WTC11 (cell line): ENCODE measurements at regions not wholly inside any gene's neighbourhood (a gene's known extent, or its start where the extent isn't known, plus 50 kb on each side); places are given as distances from the start of the nearest gene placed in this dataset.
"Not testable (repeated sequence)": the region's sequence is repeated elsewhere in the genome, so short reads cannot be mapped to it uniquely, and the experiment has no call there.

ENCODE experiments used
- ATAC-seq: fragments of 200-7000 bp; cut with Tn5 transposase; 2 replicates; pipeline ENCODE4 v1.10.0; 2021; ENCODE audit warnings: mild to moderate bottlenecking, moderate library complexity
- CTCF ChIA-PET: fragments of 300-600 bp; sonication (Branson Sonifier 250); formaldehyde crosslinking; loops from one replicate; lab custom pipeline; 2021; ENCODE audit warnings: antibody characterized with exemption; lab: Charles Lee
- POLR2A ChIA-PET: fragments of 350-600 bp; sonication (Branson Sonifier 250); formaldehyde crosslinking; loops from one replicate; lab custom pipeline; 2021; ENCODE audit warnings: antibody characterized with exemption; lab: Charles Lee
- DNase-seq: peaks from one replicate; pipeline ENCODE4 v3.0.0; 2021; ENCODE audit warnings: low spot score
- H3K27ac Mint-ChIP-seq: 2 replicates; pipeline ENCODE4 v1.8.0; 2021; ENCODE audit warnings: mixed read lengths
- H3K27me3 Mint-ChIP-seq: 2 replicates; pipeline ENCODE4 v1.8.0; 2021; ENCODE audit warnings: low read depth, mild to moderate bottlenecking, moderate library complexity, mixed read lengths
- H3K36me3 Mint-ChIP-seq: 2 replicates; pipeline ENCODE4 v1.8.0; 2021; ENCODE audit warnings: mixed read lengths
- H3K4me1 Mint-ChIP-seq: 2 replicates; pipeline ENCODE4 v1.8.0; 2022; ENCODE audit warnings: mixed read lengths
- H3K4me3 Mint-ChIP-seq: 2 replicates; pipeline ENCODE4 v1.8.0; 2021; ENCODE audit warnings: mild to moderate bottlenecking, moderate library complexity, mixed read lengths
- H3K9me3 Mint-ChIP-seq: 2 replicates; pipeline ENCODE4 v1.8.0; 2021; ENCODE audit warnings: mixed read lengths
- CBFB ChIP-seq: sonication (generic); formaldehyde crosslinking; IDR thresholded peaks from 2 replicates; pipeline ENCODE4 v1.8.1; 2022; ENCODE audit warnings: mild to moderate bottlenecking, low read depth, missing genetic modification reagents
- E2F4 ChIP-seq: sonication (generic); formaldehyde crosslinking; IDR thresholded peaks from 2 replicates; pipeline ENCODE4 v1.8.1; 2022; ENCODE audit warnings: low read depth, mild to moderate bottlenecking, moderate library complexity, missing genetic modification reagents, borderline replicate concordance
- HMGA2 ChIP-seq: fragments of 250-450 bp; sonication (Bioruptor Pico); IDR thresholded peaks from 2 replicates; pipeline ENCODE4 v1.4.0; 2021; ENCODE audit warnings: mild to moderate bottlenecking, moderate library complexity
- NR2C2 ChIP-seq: sonication (generic); formaldehyde crosslinking; IDR thresholded peaks from 2 replicates; pipeline ENCODE4 v1.8.0; 2022; ENCODE audit warnings: mild to moderate bottlenecking, missing genetic modification reagents
- RELA ChIP-seq: sonication (generic); formaldehyde crosslinking; IDR thresholded peaks from 2 replicates; pipeline ENCODE4 v1.8.1; 2022; ENCODE audit warnings: missing genetic modification reagents, mild to moderate bottlenecking, borderline replicate concordance
- TCF7 ChIP-seq: sonication (generic); formaldehyde crosslinking; IDR thresholded peaks from 2 replicates; pipeline ENCODE4 v1.8.0; 2022; ENCODE audit warnings: mild to moderate bottlenecking, low read depth, missing genetic modification reagents, moderate library complexity
- ZBTB21 ChIP-seq: sonication (generic); formaldehyde crosslinking; IDR thresholded peaks from 2 replicates; pipeline ENCODE4 v1.8.1; 2023; ENCODE audit warnings: mild to moderate bottlenecking, missing genetic modification reagents, borderline replicate concordance
- ZNF121 ChIP-seq: sonication (generic); formaldehyde crosslinking; IDR thresholded peaks from 2 replicates; pipeline ENCODE4 v1.8.0; 2023; ENCODE audit warnings: missing genetic modification reagents
- ZNF138 ChIP-seq: sonication (generic); formaldehyde crosslinking; conservative IDR thresholded peaks from 2 replicates; pipeline ENCODE4 v1.8.1; 2022; ENCODE audit warnings: mild to moderate bottlenecking, moderate library complexity, missing genetic modification reagents
- ZNF219 ChIP-seq: sonication (generic); formaldehyde crosslinking; IDR thresholded peaks from 2 replicates; pipeline ENCODE4 v1.8.0; 2023; ENCODE audit warnings: missing genetic modification reagents, mild to moderate bottlenecking, borderline replicate concordance
- ZNF396 ChIP-seq: fragments of 250-450 bp; sonication (Bioruptor Pico); IDR thresholded peaks from 2 replicates; pipeline ENCODE4 v1.8.0; 2021; ENCODE audit warnings: mild to moderate bottlenecking, moderate library complexity, borderline replicate concordance
- ZNF416 ChIP-seq: fragments of 250-450 bp; sonication (Bioruptor Pico); IDR thresholded peaks from 2 replicates; pipeline ENCODE4 v1.9.0; 2021; ENCODE audit warnings: mild to moderate bottlenecking, inconsistent platforms
- ZNF512 ChIP-seq: sonication (generic); formaldehyde crosslinking; IDR thresholded peaks from 2 replicates; pipeline ENCODE4 v1.8.1; 2022; ENCODE audit warnings: missing genetic modification reagents, borderline replicate concordance
- TF ChIP-seq, protein P1 (sequence below): fragments of 200-600 bp; IDR thresholded peaks from 2 replicates; pipeline ENCODE4 v1.8.0; 2022; ENCODE audit warnings: antibody characterized with exemption
- TF ChIP-seq, protein P2 (sequence below): sonication (generic); formaldehyde crosslinking; IDR thresholded peaks from 2 replicates; pipeline ENCODE4 v1.8.1; 2023; ENCODE audit warnings: mild to moderate bottlenecking, missing genetic modification reagents, borderline replicate concordance

- ATAC-seq: no peak
- Mint-ChIP-seq H3K4me1 (no peaks in the 10 kb centered on the region), H3K36me3 (peaks cover 3% of the 10 kb centered on the region; the same call in 1 of the 2 replicates), H3K9me3 (peaks cover 24% of the 10 kb centered on the region), H3K27me3 (no peaks in the 10 kb centered on the region), H3K27ac (no peak overlapping the region), H3K4me3 (no peak overlapping the region)
- CTCF ChIA-PET: no interaction called here
- TF ChIP-seq RELA (CRISPR knock-in tag) (no peak), ZBTB21 (CRISPR knock-in tag) (no peak)
- TF ChIP-seq, all 79 proteins: peak for 0
- POLR2A ChIA-PET: no interaction called here
- no peak for DNase-seq
Measured at GRCh38 chr12:33180918-33181317, 258.7 kb downstream of the SYT10 start.

DNA sequence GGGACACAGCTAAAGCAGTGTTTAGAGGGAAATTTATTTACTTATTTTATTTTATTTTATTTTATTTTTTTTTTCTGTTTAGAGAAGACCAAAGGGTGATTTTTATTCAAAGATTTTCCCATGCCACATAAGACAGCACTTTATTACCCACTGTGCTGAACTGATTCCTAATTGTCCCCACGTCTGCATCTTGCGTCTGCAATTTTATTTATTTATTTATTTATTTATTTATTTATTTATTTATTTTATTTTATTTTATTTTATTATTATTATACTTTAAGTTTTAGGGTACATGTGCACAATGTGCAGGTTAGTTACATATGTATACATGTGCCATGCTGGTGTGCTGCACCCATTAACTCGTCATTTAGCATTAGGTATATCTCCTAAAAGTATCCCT lies 269.7 kb upstream of the PKP2 start:
- peak; percentile 77 for TF ChIP-seq HMGA2 (CRISPR knock-in tag)
- H3K4me1 Mint-ChIP-seq, POLR2A ChIA-PET, ATAC-seq, H3K4me3 Mint-ChIP-seq, H3K27me3 Mint-ChIP-seq, DNase-seq, H3K27ac Mint-ChIP-seq, CTCF ChIA-PET: not testable (repeated sequence)
- H3K36me3 Mint-ChIP-seq: peaks cover 20% of the 10 kb centered on the region
- peaks cover 62% of the 10 kb centered on the region for H3K9me3 Mint-ChIP-seq

- Mint-ChIP-seq H3K9me3 (peaks cover 59% of the 10 kb centered on the region), H3K36me3 (peaks cover 36% of the 10 kb centered on the region), H3K4me3 (no peak overlapping the region), H3K27me3 (no peaks in the 10 kb centered on the region), H3K4me1 (no peaks in the 10 kb centered on the region), H3K27ac (no peak overlapping the region)
- no peak for TF ChIP-seq E2F4
- no peak for TF ChIP-seq ZNF396 (CRISPR knock-in tag)
- TF ChIP-seq, protein P1, sequence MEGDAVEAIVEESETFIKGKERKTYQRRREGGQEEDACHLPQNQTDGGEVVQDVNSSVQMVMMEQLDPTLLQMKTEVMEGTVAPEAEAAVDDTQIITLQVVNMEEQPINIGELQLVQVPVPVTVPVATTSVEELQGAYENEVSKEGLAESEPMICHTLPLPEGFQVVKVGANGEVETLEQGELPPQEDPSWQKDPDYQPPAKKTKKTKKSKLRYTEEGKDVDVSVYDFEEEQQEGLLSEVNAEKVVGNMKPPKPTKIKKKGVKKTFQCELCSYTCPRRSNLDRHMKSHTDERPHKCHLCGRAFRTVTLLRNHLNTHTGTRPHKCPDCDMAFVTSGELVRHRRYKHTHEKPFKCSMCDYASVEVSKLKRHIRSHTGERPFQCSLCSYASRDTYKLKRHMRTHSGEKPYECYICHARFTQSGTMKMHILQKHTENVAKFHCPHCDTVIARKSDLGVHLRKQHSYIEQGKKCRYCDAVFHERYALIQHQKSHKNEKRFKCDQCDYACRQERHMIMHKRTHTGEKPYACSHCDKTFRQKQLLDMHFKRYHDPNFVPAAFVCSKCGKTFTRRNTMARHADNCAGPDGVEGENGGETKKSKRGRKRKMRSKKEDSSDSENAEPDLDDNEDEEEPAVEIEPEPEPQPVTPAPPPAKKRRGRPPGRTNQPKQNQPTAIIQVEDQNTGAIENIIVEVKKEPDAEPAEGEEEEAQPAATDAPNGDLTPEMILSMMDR: no peak
- no peak for TF ChIP-seq CBFB (CRISPR knock-in tag)
- no peak for TF ChIP-seq ZNF219 (CRISPR knock-in tag)
- DNase-seq (no peak), ATAC-seq (no peak)
- ChIA-PET POLR2A (no interaction called here), CTCF (no interaction called here)
Measured at GRCh38 chr12:33156042-33156441, 259.5 kb upstream of the PKP2 start.

GRCh38 chr12:33147292-33147691 lies 250.7 kb upstream of the PKP2 start:
- peaks cover 75% of the 10 kb centered on the region for H3K9me3 Mint-ChIP-seq
- H3K4me1 Mint-ChIP-seq, ATAC-seq, H3K27me3 Mint-ChIP-seq, DNase-seq, CTCF ChIA-PET, H3K27ac Mint-ChIP-seq, H3K4me3 Mint-ChIP-seq: not testable (repeated sequence)
- POLR2A ChIA-PET: interaction anchor here (0.7 kb wide), 1 partner anchor 36 kb away, joined by 4 read pairs; no protein-coding TSS in a partner anchor
- peaks cover 43% of the 10 kb centered on the region for H3K36me3 Mint-ChIP-seq

GRCh38 chr12:33129500-33129899 lies 232.9 kb upstream of the PKP2 start:
- DNase-seq (no peak), ATAC-seq (no peak)
- Mint-ChIP-seq H3K4me1 (peaks cover 5% of the 10 kb centered on the region), H3K4me3 (no peak overlapping the region), H3K27me3 (no peaks in the 10 kb centered on the region), H3K36me3 (no peaks in the 10 kb centered on the region; the same call in 1 of the 2 replicates), H3K9me3 (peaks cover 15% of the 10 kb centered on the region), H3K27ac (no peak overlapping the region)
- CTCF ChIA-PET: no interaction called here
- POLR2A ChIA-PET: no interaction called here
- TF ChIP-seq ZNF138 (CRISPR knock-in tag): no peak
- no peak for TF ChIP-seq ZNF512 (CRISPR knock-in tag)
- TF ChIP-seq CBFB (CRISPR knock-in tag): no peak
- no peak for TF ChIP-seq ZNF416 (CRISPR knock-in tag)
- TF ChIP-seq, protein P2, sequence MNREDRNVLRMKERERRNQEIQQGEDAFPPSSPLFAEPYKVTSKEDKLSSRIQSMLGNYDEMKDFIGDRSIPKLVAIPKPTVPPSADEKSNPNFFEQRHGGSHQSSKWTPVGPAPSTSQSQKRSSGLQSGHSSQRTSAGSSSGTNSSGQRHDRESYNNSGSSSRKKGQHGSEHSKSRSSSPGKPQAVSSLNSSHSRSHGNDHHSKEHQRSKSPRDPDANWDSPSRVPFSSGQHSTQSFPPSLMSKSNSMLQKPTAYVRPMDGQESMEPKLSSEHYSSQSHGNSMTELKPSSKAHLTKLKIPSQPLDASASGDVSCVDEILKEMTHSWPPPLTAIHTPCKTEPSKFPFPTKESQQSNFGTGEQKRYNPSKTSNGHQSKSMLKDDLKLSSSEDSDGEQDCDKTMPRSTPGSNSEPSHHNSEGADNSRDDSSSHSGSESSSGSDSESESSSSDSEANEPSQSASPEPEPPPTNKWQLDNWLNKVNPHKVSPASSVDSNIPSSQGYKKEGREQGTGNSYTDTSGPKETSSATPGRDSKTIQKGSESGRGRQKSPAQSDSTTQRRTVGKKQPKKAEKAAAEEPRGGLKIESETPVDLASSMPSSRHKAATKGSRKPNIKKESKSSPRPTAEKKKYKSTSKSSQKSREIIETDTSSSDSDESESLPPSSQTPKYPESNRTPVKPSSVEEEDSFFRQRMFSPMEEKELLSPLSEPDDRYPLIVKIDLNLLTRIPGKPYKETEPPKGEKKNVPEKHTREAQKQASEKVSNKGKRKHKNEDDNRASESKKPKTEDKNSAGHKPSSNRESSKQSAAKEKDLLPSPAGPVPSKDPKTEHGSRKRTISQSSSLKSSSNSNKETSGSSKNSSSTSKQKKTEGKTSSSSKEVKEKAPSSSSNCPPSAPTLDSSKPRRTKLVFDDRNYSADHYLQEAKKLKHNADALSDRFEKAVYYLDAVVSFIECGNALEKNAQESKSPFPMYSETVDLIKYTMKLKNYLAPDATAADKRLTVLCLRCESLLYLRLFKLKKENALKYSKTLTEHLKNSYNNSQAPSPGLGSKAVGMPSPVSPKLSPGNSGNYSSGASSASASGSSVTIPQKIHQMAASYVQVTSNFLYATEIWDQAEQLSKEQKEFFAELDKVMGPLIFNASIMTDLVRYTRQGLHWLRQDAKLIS (CRISPR knock-in tag): no peak
- no peak for TF ChIP-seq ZNF121 (CRISPR knock-in tag)
- no peak for TF ChIP-seq TCF7
- TF ChIP-seq NR2C2: no peak
